ENCODE measurements at regions not wholly inside any gene's neighbourhood (a gene's known extent, or its start where the extent isn't known, plus 50 kb on each side); places are given as distances from the start of the nearest gene placed in this dataset.

DNA sequence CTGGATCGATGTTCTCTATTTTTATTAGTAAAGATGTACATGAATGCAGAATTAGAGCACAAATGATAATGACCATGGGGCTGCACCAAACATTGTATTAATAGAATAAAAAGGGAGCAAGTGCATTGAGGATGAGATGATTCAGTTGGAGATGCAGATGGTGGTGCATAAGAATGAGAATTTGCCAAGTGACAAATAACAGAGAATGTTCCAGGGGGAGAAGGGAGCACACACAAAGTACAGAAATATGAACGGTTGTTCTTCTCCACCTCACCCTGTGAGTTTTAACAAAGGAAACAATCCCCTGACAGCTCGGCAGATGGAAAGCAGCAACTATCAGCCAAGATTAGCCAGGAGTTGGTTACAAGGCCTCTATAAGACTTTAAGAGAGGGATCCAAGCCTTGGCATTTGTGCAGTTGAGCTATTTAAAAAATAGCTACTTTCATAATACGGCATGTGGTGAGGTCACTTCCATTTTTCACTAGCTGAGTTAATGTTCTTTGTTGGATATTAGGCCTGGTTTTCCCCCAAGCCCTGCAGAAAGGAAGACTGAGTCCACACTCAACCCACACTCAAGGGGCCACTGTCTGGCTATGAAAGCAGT, 462.5 kb downstream of the TNS3 start:
- no peaks in the 10 kb centered on the region; a peak in 1 of 4 replicates for H3K27me3 ChIP-seq (replicated peaks in 1 of 2; ENCODE audit: control insufficient read depth in 2 of 2, insufficient read depth in 2 of 2, low read length in 1 of 2)
- ChIA-PET POLR2A (no interaction called here), RAD21 (ENCODE audit: unreplicated experiment) (interaction anchor here (0.6 kb wide), 1 partner anchor 28 kb away, joined by 4 read pairs; no protein-coding TSS in a partner anchor), CTCF (interaction anchor here (0.6 kb wide), 1 partner anchor 569 kb away, joined by 3 read pairs; no protein-coding TSS in a partner anchor), SMC1A (ENCODE audit: uncharacterized antibody, unreplicated experiment) (interaction anchor here (0.6 to 0.7 kb wide), 2 partner anchors 10 to 33 kb away, joined by 3 read pairs; no protein-coding TSS in a partner anchor)
- H3K79me2 ChIP-seq (ENCODE audit: control insufficient read depth, insufficient read depth, low read length), result no peaks in the 10 kb centered on the region
- H3K9ac ChIP-seq (ENCODE audit: control insufficient read depth, insufficient read depth, low read length), result no peak overlapping the region
- FAIRE-seq (no peak), DNase-seq (ENCODE audit: low read depth, low spot score) (no peak), ATAC-seq (no peak)
- no peak overlapping the region for H3K27ac ChIP-seq (ENCODE audit: control insufficient read depth, insufficient read depth)
- no peaks in the 10 kb centered on the region for H4K20me1 ChIP-seq (ENCODE audit: control insufficient read depth, insufficient read depth)
- H3K9me3 ChIP-seq (replicated peaks; ENCODE audit: control insufficient read depth, insufficient read depth, low read length), result no peaks in the 10 kb centered on the region
- H3K4me2 ChIP-seq (ENCODE audit: control insufficient read depth, insufficient read depth), result no peak overlapping the region
- TF ChIP-seq, protein P1, sequence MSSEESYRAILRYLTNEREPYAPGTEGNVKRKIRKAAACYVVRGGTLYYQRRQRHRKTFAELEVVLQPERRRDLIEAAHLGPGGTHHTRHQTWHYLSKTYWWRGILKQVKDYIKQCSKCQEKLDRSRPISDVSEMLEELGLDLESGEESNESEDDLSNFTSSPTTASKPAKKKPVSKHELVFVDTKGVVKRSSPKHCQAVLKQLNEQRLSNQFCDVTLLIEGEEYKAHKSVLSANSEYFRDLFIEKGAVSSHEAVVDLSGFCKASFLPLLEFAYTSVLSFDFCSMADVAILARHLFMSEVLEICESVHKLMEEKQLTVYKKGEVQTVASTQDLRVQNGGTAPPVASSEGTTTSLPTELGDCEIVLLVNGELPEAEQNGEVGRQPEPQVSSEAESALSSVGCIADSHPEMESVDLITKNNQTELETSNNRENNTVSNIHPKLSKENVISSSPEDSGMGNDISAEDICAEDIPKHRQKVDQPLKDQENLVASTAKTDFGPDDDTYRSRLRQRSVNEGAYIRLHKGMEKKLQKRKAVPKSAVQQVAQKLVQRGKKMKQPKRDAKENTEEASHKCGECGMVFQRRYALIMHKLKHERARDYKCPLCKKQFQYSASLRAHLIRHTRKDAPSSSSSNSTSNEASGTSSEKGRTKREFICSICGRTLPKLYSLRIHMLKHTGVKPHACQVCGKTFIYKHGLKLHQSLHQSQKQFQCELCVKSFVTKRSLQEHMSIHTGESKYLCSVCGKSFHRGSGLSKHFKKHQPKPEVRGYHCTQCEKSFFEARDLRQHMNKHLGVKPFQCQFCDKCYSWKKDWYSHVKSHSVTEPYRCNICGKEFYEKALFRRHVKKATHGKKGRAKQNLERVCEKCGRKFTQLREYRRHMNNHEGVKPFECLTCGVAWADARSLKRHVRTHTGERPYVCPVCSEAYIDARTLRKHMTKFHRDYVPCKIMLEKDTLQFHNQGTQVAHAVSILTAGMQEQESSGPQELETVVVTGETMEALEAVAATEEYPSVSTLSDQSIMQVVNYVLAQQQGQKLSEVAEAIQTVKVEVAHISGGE (CRISPR knock-in tag; IDR thresholded peaks at IDR 0.05), result no peak
- no peak for TF ChIP-seq HDAC6 (IDR thresholded peaks at IDR 0.05; ENCODE audit: unreplicated experiment)
- TF ChIP-seq NR2C1 (IDR thresholded peaks at IDR 0.05), result no peak
- no peak for TF ChIP-seq POLR2A (IDR thresholded peaks at IDR 0.05; ENCODE audit: low read depth, low read length)
- TF ChIP-seq, protein P2, sequence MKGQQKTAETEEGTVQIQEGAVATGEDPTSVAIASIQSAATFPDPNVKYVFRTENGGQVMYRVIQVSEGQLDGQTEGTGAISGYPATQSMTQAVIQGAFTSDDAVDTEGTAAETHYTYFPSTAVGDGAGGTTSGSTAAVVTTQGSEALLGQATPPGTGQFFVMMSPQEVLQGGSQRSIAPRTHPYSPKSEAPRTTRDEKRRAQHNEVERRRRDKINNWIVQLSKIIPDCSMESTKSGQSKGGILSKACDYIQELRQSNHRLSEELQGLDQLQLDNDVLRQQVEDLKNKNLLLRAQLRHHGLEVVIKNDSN (IDR thresholded peaks at IDR 0.05; ENCODE audit: borderline replicate concordance, extremely low read length, insufficient read depth, low read depth, low read length), result no peak
- TF ChIP-seq STAT1 (conservative IDR thresholded peaks at IDR 0.05), result no peak
- no peak for TF ChIP-seq CREM (IDR thresholded peaks at IDR 0.05; ENCODE audit: low read depth)
- TF ChIP-seq, protein P3, sequence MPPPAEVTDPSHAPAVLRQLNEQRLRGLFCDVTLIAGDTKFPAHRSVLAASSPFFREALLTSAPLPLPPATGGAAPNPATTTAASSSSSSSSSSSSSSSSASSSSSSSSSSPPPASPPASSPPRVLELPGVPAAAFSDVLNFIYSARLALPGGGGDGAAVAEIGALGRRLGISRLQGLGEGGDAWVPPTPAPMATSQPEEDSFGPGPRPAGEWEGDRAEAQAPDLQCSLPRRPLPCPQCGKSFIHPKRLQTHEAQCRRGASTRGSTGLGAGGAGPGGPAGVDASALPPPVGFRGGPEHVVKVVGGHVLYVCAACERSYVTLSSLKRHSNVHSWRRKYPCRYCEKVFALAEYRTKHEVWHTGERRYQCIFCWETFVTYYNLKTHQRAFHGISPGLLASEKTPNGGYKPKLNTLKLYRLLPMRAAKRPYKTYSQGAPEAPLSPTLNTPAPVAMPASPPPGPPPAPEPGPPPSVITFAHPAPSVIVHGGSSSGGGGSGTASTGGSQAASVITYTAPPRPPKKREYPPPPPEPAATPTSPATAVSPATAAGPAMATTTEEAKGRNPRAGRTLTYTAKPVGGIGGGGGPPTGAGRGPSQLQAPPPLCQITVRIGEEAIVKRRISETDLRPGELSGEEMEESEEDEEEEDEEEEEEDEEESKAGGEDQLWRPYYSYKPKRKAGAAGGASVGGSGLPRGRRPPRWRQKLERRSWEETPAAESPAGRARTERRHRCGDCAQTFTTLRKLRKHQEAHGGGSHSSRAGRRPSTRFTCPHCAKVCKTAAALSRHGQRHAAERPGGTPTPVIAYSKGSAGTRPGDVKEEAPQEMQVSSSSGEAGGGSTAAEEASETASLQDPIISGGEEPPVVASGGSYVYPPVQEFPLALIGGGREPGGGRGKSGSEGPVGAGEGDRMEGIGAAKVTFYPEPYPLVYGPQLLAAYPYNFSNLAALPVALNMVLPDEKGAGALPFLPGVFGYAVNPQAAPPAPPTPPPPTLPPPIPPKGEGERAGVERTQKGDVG (CRISPR knock-in tag; IDR thresholded peaks at IDR 0.05), result no peak
- no peak for TF ChIP-seq TCF7 (IDR thresholded peaks at IDR 0.05; ENCODE audit: borderline replicate concordance)
- no peak for TF ChIP-seq ZSCAN29 (IDR thresholded peaks at IDR 0.05)
- intact Hi-C loops (cut with micrococcal nuclease; ENCODE audit: unreplicated experiment) (no loop called here), in situ Hi-C loops (cut with MboI) (no loop called here)
- no TSS peak for BruUV-seq (replicated peaks)
- H3K4me3 ChIP-seq, result no peak overlapping the region
- H2AFZ ChIP-seq (ENCODE audit: control insufficient read depth, low read depth, low read length), result no peak overlapping the region
- H3K36me3 ChIP-seq (ENCODE audit: control insufficient read depth in 2 of 2, insufficient read depth in 2 of 2, low read length in 1 of 2), result no peaks in the 10 kb centered on the region
- WGBS (ENCODE audit: insufficient coverage, insufficient replicate concordance, low lambda C conversion rate, missing lambda C conversion rate), result 49% methylated on average over 4 of the region's 4 CpGs
- H3K4me1 ChIP-seq (ENCODE audit: control insufficient read depth, insufficient read depth, low read length), result no peaks in the 10 kb centered on the region
